ENCODE measurements at regions not wholly inside any gene's neighbourhood (a gene's known extent, or its start where the extent isn't known, plus 50 kb on each side); places are given as distances from the start of the nearest gene placed in this dataset.

GRCh38 chr15:25250906-25251622, 187.8 kb downstream of the UBE3A start:
- TF ChIP-seq CTCF (IDR thresholded peaks at IDR 0.05), result no peak
- no peak for TF ChIP-seq POLR2A (IDR thresholded peaks at IDR 0.05)
